ENCODE measurements at regions not wholly inside any gene's neighbourhood (a gene's known extent, or its start where the extent isn't known, plus 50 kb on each side); places are given as distances from the start of the nearest gene placed in this dataset.

- TF ChIP-seq SIN3A (IDR thresholded peaks at IDR 0.05; ENCODE audit: borderline replicate concordance, insufficient read depth, low read length), result no peak
- TF ChIP-seq POLR2AphosphoS5 (IDR thresholded peaks at IDR 0.05; ENCODE audit: low read depth, low read length), result no peak
- TF ChIP-seq REST (IDR thresholded peaks at IDR 0.05; ENCODE audit: insufficient read depth in 1 of 2, low read depth in 2 of 2, low read length in 2 of 2), result no peak
These were observed 468.1 kb upstream of the NRP1 start for GRCh38 chr10:33802566-33802965.

Data from PFSK-1 (cell line).